NCI-H460 (cell line): ENCODE measurements at regions not wholly inside any gene's neighbourhood (a gene's known extent, or its start where the extent isn't known, plus 50 kb on each side); places are given as distances from the start of the nearest gene placed in this dataset.
A peak's percentile ranks its signal among the peaks of the same experiment; 100 is the strongest.

Experiments used
- DNase-seq: peaks from one replicate; pipeline ENCODE4 v3.0.0-alpha.2; 2016; ENCODE audit warnings: low read depth; ENCODE audit errors: extremely low read depth

GRCh38 chr1:217097819-217098218 is 374.6 kb upstream of the ESRRG start:
- DNase-seq: no peak

GRCh38 chr1:217096200-217096599 is 373.0 kb upstream of the ESRRG start:
- no peak for DNase-seq

- DNase-seq: no peak
Observed at GRCh38 chr1:217095050-217095622, 371.9 kb upstream of the ESRRG start.

GRCh38 chr1:217091561-217091960 is 368.3 kb upstream of the ESRRG start:
- DNase-seq: no peak

GRCh38 chr1:217090060-217090911 is 367.1 kb upstream of the ESRRG start:
- no peak for DNase-seq

GRCh38 chr1:217089361-217090014 is 366.3 kb upstream of the ESRRG start:
- DNase-seq: peak; percentile 40

GRCh38 chr1:217088521-217089284 is 365.5 kb upstream of the ESRRG start:
- DNase-seq: no peak

- DNase-seq: no peak
Observed at GRCh38 chr1:217088011-217088410, 364.8 kb upstream of the ESRRG start.

- DNase-seq: no peak
Observed at GRCh38 chr1:217079584-217079983, 356.4 kb upstream of the ESRRG start.

- DNase-seq: no peak
Observed at GRCh38 chr1:217078959-217079358, 355.7 kb upstream of the ESRRG start.

- no peak for DNase-seq
Observed at GRCh38 chr1:217078078-217078690, 355.0 kb upstream of the ESRRG start.

GRCh38 chr1:217077426-217077825 is 354.2 kb upstream of the ESRRG start:
- DNase-seq: no peak

GRCh38 chr1:217076902-217077301 is 353.7 kb upstream of the ESRRG start:
- no peak for DNase-seq

- DNase-seq: no peak
Observed at GRCh38 chr1:217072926-217073325, 349.7 kb upstream of the ESRRG start.

GRCh38 chr1:217067642-217068041 is 344.4 kb upstream of the ESRRG start:
- no peak for DNase-seq

- DNase-seq: no peak
Observed at GRCh38 chr1:217066794-217067193, 343.6 kb upstream of the ESRRG start.

- DNase-seq: no peak
Observed at GRCh38 chr1:217063172-217063908, 340.1 kb upstream of the ESRRG start.

- DNase-seq: no peak
Observed at GRCh38 chr1:217062586-217062985, 339.4 kb upstream of the ESRRG start.

- no peak for DNase-seq
Observed at GRCh38 chr1:217059401-217059800, 336.2 kb upstream of the ESRRG start.

- DNase-seq: no peak
Observed at GRCh38 chr1:217053676-217054075, 330.4 kb upstream of the ESRRG start.
